ENCODE measurements at regions not wholly inside any gene's neighbourhood (a gene's known extent, or its start where the extent isn't known, plus 50 kb on each side); places are given as distances from the start of the nearest gene placed in this dataset.

DNA sequence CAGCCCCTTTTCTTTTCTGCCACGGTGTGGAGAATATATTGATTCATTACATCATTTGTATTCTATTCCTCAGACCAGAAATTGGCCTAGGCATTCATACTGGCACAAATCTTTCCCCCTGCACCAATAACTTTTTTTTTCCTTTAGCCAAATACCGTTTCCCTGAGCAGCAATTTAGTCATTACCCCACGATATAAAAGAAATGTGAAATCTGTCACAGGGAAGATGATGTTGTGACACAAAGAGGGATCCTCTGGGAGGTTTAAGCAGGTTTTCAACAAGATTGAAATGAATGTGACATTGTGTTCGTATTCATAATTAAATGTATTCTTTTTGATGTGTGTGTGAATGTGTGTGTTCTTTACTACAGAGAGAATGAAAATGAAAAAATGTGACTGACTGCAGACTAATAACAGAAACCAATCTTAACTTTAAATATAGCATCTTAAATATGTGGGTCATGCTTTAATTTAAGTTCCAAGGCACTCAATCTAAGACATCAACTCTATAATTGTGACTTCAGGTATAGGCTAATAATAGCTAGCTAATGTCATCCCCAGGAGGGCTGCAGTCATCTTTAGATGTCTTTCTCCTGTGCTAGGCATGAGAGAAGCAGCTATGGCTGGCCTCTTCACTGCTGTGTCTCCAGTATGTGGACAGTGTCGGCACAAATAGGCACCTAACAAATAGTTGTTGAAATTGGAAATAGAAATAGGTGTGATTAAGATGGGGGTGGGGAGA is 177.7 kb downstream of the BTBD3 start:
- H3F3A ChIP-seq (ENCODE audit: insufficient read depth) = no peaks in the 10 kb centered on the region
- H3K36me3 ChIP-seq (ENCODE audit: low read length) = no peaks in the 10 kb centered on the region
- no peaks in the 10 kb centered on the region for H3K9me3 ChIP-seq (ENCODE audit: insufficient read depth, low read length)
- H3K9me2 ChIP-seq (replicated peaks; ENCODE audit: insufficient read depth, low read length) = no peaks in the 10 kb centered on the region
- TF ChIP-seq, protein P1, sequence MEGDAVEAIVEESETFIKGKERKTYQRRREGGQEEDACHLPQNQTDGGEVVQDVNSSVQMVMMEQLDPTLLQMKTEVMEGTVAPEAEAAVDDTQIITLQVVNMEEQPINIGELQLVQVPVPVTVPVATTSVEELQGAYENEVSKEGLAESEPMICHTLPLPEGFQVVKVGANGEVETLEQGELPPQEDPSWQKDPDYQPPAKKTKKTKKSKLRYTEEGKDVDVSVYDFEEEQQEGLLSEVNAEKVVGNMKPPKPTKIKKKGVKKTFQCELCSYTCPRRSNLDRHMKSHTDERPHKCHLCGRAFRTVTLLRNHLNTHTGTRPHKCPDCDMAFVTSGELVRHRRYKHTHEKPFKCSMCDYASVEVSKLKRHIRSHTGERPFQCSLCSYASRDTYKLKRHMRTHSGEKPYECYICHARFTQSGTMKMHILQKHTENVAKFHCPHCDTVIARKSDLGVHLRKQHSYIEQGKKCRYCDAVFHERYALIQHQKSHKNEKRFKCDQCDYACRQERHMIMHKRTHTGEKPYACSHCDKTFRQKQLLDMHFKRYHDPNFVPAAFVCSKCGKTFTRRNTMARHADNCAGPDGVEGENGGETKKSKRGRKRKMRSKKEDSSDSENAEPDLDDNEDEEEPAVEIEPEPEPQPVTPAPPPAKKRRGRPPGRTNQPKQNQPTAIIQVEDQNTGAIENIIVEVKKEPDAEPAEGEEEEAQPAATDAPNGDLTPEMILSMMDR (IDR thresholded peaks at IDR 0.05; ENCODE audit: insufficient read depth, low read length, poor library complexity, severe bottlenecking) = no peak
- H3K27me3 ChIP-seq (ENCODE audit: low read length) = no peaks in the 10 kb centered on the region
- H2AFZ ChIP-seq (ENCODE audit: low read depth, low read length, severe bottlenecking) = no peak overlapping the region
- no peak overlapping the region for H3K4me2 ChIP-seq (ENCODE audit: low read depth, low read length, poor library complexity, severe bottlenecking)
- H3K27ac ChIP-seq (ENCODE audit: low read depth, low read length) = no peak overlapping the region
- no peaks in the 10 kb centered on the region for H4K20me1 ChIP-seq (ENCODE audit: low read depth, low read length)
- no peak overlapping the region for H3K9ac ChIP-seq (ENCODE audit: low read length)
- H3K4me3 ChIP-seq (ENCODE audit: insufficient read depth, low read length, poor library complexity, severe bottlenecking) = no peak overlapping the region
- H3K79me2 ChIP-seq (ENCODE audit: insufficient read depth, low read length) = no peaks in the 10 kb centered on the region

DNA sequence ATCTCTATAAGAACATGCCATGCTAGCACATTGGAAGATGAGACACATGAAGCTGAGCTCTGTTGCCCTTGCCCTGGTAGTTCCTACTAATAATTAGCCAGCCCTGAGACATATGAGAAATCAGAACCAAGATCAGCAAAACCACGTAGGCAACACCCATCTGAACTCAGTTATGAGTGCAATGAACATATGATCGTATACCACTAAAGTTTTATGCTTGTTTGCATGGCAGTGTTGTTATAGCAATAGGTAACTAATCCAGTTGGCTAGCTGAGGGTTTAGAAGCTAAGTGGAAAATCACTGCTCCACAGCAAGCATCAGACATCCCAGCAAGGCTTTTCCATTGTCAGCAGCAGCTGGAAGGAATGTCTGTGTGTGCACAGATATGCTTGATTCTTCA is 180.7 kb downstream of the BTBD3 start:
- no peak overlapping the region for H3K9ac ChIP-seq (ENCODE audit: low read length)
- H3K9me2 ChIP-seq (replicated peaks; ENCODE audit: insufficient read depth, low read length) = no peaks in the 10 kb centered on the region
- H4K20me1 ChIP-seq (ENCODE audit: low read depth, low read length) = no peaks in the 10 kb centered on the region
- no peaks in the 10 kb centered on the region for H3K27me3 ChIP-seq (ENCODE audit: low read length)
- TF ChIP-seq, protein P1 (IDR thresholded peaks at IDR 0.05; ENCODE audit: insufficient read depth, low read length, poor library complexity, severe bottlenecking) = no peak
- no peak for TF ChIP-seq EZH2phosphoT487 (conservative IDR thresholded peaks at IDR 0.05; ENCODE audit: low read length)
- H3K4me3 ChIP-seq (ENCODE audit: insufficient read depth, low read length, poor library complexity, severe bottlenecking) = no peak overlapping the region
- H2AFZ ChIP-seq (ENCODE audit: low read depth, low read length, severe bottlenecking) = no peak overlapping the region
- H3K4me2 ChIP-seq (ENCODE audit: low read depth, low read length, poor library complexity, severe bottlenecking) = no peak overlapping the region
- H3F3A ChIP-seq (ENCODE audit: insufficient read depth) = no peaks in the 10 kb centered on the region
- no peaks in the 10 kb centered on the region for H3K79me2 ChIP-seq (ENCODE audit: insufficient read depth, low read length)
- no peaks in the 10 kb centered on the region for H3K36me3 ChIP-seq (ENCODE audit: low read length)
- H3K27ac ChIP-seq (ENCODE audit: low read depth, low read length) = no peak overlapping the region
- no peaks in the 10 kb centered on the region for H3K9me3 ChIP-seq (ENCODE audit: insufficient read depth, low read length)

DNA sequence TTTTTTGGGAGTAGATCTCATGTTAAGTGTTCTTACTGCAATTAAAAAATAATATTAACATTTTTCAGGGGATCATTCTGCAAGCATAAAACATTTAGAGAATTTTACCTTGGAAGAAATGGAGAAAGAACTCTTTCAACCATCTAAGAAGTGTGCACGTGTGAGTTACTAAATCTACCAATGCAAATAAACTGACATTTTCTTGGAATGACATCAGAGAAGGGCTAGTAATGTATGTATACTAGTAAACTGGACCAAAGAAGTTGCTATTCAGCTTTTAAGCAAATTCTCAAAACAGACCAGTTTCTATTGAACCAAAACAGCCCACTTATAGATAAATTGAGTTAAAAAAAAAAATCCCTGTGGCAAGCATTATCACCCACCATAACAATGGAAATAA is 191.2 kb downstream of the BTBD3 start:
- no peaks in the 10 kb centered on the region for H3K79me2 ChIP-seq (ENCODE audit: insufficient read depth, low read length)
- no peaks in the 10 kb centered on the region for H3K27me3 ChIP-seq (ENCODE audit: low read length)
- no peak overlapping the region for H3K9ac ChIP-seq (ENCODE audit: low read length)
- H3K9me3 ChIP-seq (ENCODE audit: insufficient read depth, low read length) = 0 out of 2 replicates have a peak, but pooled peaks cover 4% of the 10 kb centered on the region
- no peaks in the 10 kb centered on the region for H3K36me3 ChIP-seq (ENCODE audit: low read length)
- no peak overlapping the region for H3K4me2 ChIP-seq (ENCODE audit: low read depth, low read length, poor library complexity, severe bottlenecking)
- no peaks in the 10 kb centered on the region for H3F3A ChIP-seq (ENCODE audit: insufficient read depth)
- no peak overlapping the region for H3K4me3 ChIP-seq (ENCODE audit: insufficient read depth, low read length, poor library complexity, severe bottlenecking)
- H4K20me1 ChIP-seq (ENCODE audit: low read depth, low read length) = no peaks in the 10 kb centered on the region
- no peak overlapping the region for H3K27ac ChIP-seq (ENCODE audit: low read depth, low read length)
- H3K9me2 ChIP-seq (replicated peaks; ENCODE audit: insufficient read depth, low read length) = no peaks in the 10 kb centered on the region
- TF ChIP-seq, protein P1 (IDR thresholded peaks at IDR 0.05; ENCODE audit: insufficient read depth, low read length, poor library complexity, severe bottlenecking) = no peak
- TF ChIP-seq EZH2phosphoT487 (conservative IDR thresholded peaks at IDR 0.05; ENCODE audit: low read length) = no peak
- no peak overlapping the region for H2AFZ ChIP-seq (ENCODE audit: low read depth, low read length, severe bottlenecking)
